ENCODE measurements at regions not wholly inside any gene's neighbourhood (a gene's known extent, or its start where the extent isn't known, plus 50 kb on each side); places are given as distances from the start of the nearest gene placed in this dataset.

- Histone ChIP-seq H3K36me3 (replicated peaks; ENCODE audit: control insufficient read depth, insufficient read depth, low read length) (no peaks in the 10 kb centered on the region), H3K27me3 (ENCODE audit: control insufficient read depth, insufficient read depth, low read length) (no peaks in the 10 kb centered on the region), H3K4me3 (ENCODE audit: insufficient read depth, low read depth, low read length) (no peak overlapping the region)
- DNase-seq: no peak
Observed at GRCh38 chr1:207228987-207229386, 92.5 kb upstream of the CD55 start.

GRCh38 chr1:207230441-207230840, 91.0 kb upstream of the CD55 start:
- no peak for DNase-seq
- H3K4me3 ChIP-seq (ENCODE audit: insufficient read depth, low read depth, low read length): no peak overlapping the region
- H3K27me3 ChIP-seq (ENCODE audit: control insufficient read depth, insufficient read depth, low read length): no peaks in the 10 kb centered on the region
- no peaks in the 10 kb centered on the region for H3K36me3 ChIP-seq (replicated peaks; ENCODE audit: control insufficient read depth, insufficient read depth, low read length)

GRCh38 chr1:207234690-207235089, 86.8 kb upstream of the CD55 start:
- H3K36me3 ChIP-seq (replicated peaks; ENCODE audit: control insufficient read depth, insufficient read depth, low read length): no peaks in the 10 kb centered on the region
- no peak overlapping the region for H3K4me3 ChIP-seq (ENCODE audit: insufficient read depth, low read depth, low read length)
- H3K27me3 ChIP-seq (ENCODE audit: control insufficient read depth, insufficient read depth, low read length): no peaks in the 10 kb centered on the region
- DNase-seq: no peak

GRCh38 chr1:207239874-207240273, 81.6 kb upstream of the CD55 start:
- Histone ChIP-seq H3K4me3 (ENCODE audit: insufficient read depth, low read depth, low read length) (no peak overlapping the region), H3K27me3 (ENCODE audit: control insufficient read depth, insufficient read depth, low read length) (no peaks in the 10 kb centered on the region), H3K36me3 (replicated peaks; ENCODE audit: control insufficient read depth, insufficient read depth, low read length) (no peaks in the 10 kb centered on the region)
- no peak for DNase-seq

- Histone ChIP-seq H3K36me3 (replicated peaks; ENCODE audit: control insufficient read depth, insufficient read depth, low read length) (no peaks in the 10 kb centered on the region), H3K4me3 (ENCODE audit: insufficient read depth, low read depth, low read length) (no peak overlapping the region), H3K27me3 (ENCODE audit: control insufficient read depth, insufficient read depth, low read length) (no peaks in the 10 kb centered on the region)
- DNase-seq: no peak
Observed at GRCh38 chr1:207240325-207241101, 81.0 kb upstream of the CD55 start.

GRCh38 chr1:207241164-207241934, 80.1 kb upstream of the CD55 start:
- no peaks in the 10 kb centered on the region for H3K36me3 ChIP-seq (replicated peaks; ENCODE audit: control insufficient read depth, insufficient read depth, low read length)
- no peak for DNase-seq

GRCh38 chr1:207243442-207244408, 77.8 kb upstream of the CD55 start:
- Histone ChIP-seq H3K36me3 (replicated peaks; ENCODE audit: control insufficient read depth, insufficient read depth, low read length) (no peaks in the 10 kb centered on the region), H3K4me3 (ENCODE audit: insufficient read depth, low read depth, low read length) (no peak overlapping the region), H3K27me3 (ENCODE audit: control insufficient read depth, insufficient read depth, low read length) (no peaks in the 10 kb centered on the region)
- no peak for DNase-seq

More at GRCh38 chr1:207241164-207241934, 80.1 kb upstream of the CD55 start:
- H3K27me3 ChIP-seq (ENCODE audit: control insufficient read depth, insufficient read depth, low read length): no peaks in the 10 kb centered on the region
- no peak overlapping the region for H3K4me3 ChIP-seq (ENCODE audit: insufficient read depth, low read depth, low read length)

GRCh38 chr1:207244409-207244801, 77.1 kb upstream of the CD55 start:
- Histone ChIP-seq H3K27me3 (ENCODE audit: control insufficient read depth, insufficient read depth, low read length) (no peaks in the 10 kb centered on the region), H3K36me3 (replicated peaks; ENCODE audit: control insufficient read depth, insufficient read depth, low read length) (no peaks in the 10 kb centered on the region), H3K4me3 (ENCODE audit: insufficient read depth, low read depth, low read length) (no peak overlapping the region)
- no peak for DNase-seq

GRCh38 chr1:207245124-207245523, 76.4 kb upstream of the CD55 start:
- Histone ChIP-seq H3K36me3 (replicated peaks; ENCODE audit: control insufficient read depth, insufficient read depth, low read length) (no peaks in the 10 kb centered on the region), H3K4me3 (ENCODE audit: insufficient read depth, low read depth, low read length) (no peak overlapping the region), H3K27me3 (ENCODE audit: control insufficient read depth, insufficient read depth, low read length) (no peaks in the 10 kb centered on the region)
- DNase-seq: no peak

GRCh38 chr1:207248544-207249198, 72.8 kb upstream of the CD55 start:
- Histone ChIP-seq H3K36me3 (replicated peaks; ENCODE audit: control insufficient read depth, insufficient read depth, low read length) (no peaks in the 10 kb centered on the region), H3K27me3 (ENCODE audit: control insufficient read depth, insufficient read depth, low read length) (no peaks in the 10 kb centered on the region), H3K4me3 (ENCODE audit: insufficient read depth, low read depth, low read length) (no peak overlapping the region)
- DNase-seq: no peak

- DNase-seq: no peak
- Histone ChIP-seq H3K36me3 (replicated peaks; ENCODE audit: control insufficient read depth, insufficient read depth, low read length) (no peaks in the 10 kb centered on the region), H3K4me3 (ENCODE audit: insufficient read depth, low read depth, low read length) (no peak overlapping the region), H3K27me3 (ENCODE audit: control insufficient read depth, insufficient read depth, low read length) (no peaks in the 10 kb centered on the region)
Observed at GRCh38 chr1:207250431-207250830, 71.0 kb upstream of the CD55 start.

GRCh38 chr1:207251066-207251465, 70.4 kb upstream of the CD55 start:
- no peaks in the 10 kb centered on the region for H3K27me3 ChIP-seq (ENCODE audit: control insufficient read depth, insufficient read depth, low read length)
- no peaks in the 10 kb centered on the region for H3K36me3 ChIP-seq (replicated peaks; ENCODE audit: control insufficient read depth, insufficient read depth, low read length)
- no peak for DNase-seq

GRCh38 chr1:207256869-207257268, 64.6 kb upstream of the CD55 start:
- H3K27me3 ChIP-seq (ENCODE audit: control insufficient read depth, insufficient read depth, low read length): no peaks in the 10 kb centered on the region

More at GRCh38 chr1:207251066-207251465, 70.4 kb upstream of the CD55 start:
- no peak overlapping the region for H3K4me3 ChIP-seq (ENCODE audit: insufficient read depth, low read depth, low read length)

GRCh38 chr1:207259391-207259790, 62.1 kb upstream of the CD55 start:
- Histone ChIP-seq H3K27me3 (ENCODE audit: control insufficient read depth, insufficient read depth, low read length) (no peaks in the 10 kb centered on the region), H3K36me3 (replicated peaks; ENCODE audit: control insufficient read depth, insufficient read depth, low read length) (no peaks in the 10 kb centered on the region), H3K4me3 (ENCODE audit: insufficient read depth, low read depth, low read length) (no peak overlapping the region)
- DNase-seq: no peak

More at GRCh38 chr1:207256869-207257268, 64.6 kb upstream of the CD55 start:
- Histone ChIP-seq H3K4me3 (ENCODE audit: insufficient read depth, low read depth, low read length) (no peak overlapping the region), H3K36me3 (replicated peaks; ENCODE audit: control insufficient read depth, insufficient read depth, low read length) (no peaks in the 10 kb centered on the region)
- DNase-seq: no peak
